DOHH2 (cell line): ENCODE measurements at regions not wholly inside any gene's neighbourhood (a gene's known extent, or its start where the extent isn't known, plus 50 kb on each side); places are given as distances from the start of the nearest gene placed in this dataset.

Experiments used
- H3F3A ChIP-seq: fragments of 200-600 bp; sonication (generic), shearing (Covaris generic); 2 replicates; pipeline ENCODE4 v1.6.0; 2016; ENCODE audit warnings: antibody characterized with exemption, mild to moderate bottlenecking; ENCODE audit not compliant: control insufficient read depth, insufficient read depth
- H3K27ac ChIP-seq: fragments of 200-600 bp; sonication (generic); 2 replicates; pipeline ENCODE4 v1.5.1; 2014; ENCODE audit warnings: low read depth, mild to moderate bottlenecking, low read length, moderate library complexity
- H3K27me3 ChIP-seq: fragments of 200-600 bp; sonication (generic); 2 replicates; pipeline ENCODE4 v1.6.1; 2014; ENCODE audit warnings: mild to moderate bottlenecking, low read length, mixed read lengths; ENCODE audit not compliant: control insufficient read depth
- H3K36me3 ChIP-seq: fragments of 200-600 bp; sonication (generic); 2 replicates; pipeline ENCODE4 v1.6.1; 2014; ENCODE audit warnings: mild to moderate bottlenecking, low read length, moderate library complexity, mixed read lengths; ENCODE audit not compliant: control insufficient read depth
- H3K4me1 ChIP-seq: fragments of 200-600 bp; sonication (generic); 2 replicates; pipeline ENCODE4 v1.6.1; 2014; ENCODE audit warnings: mild to moderate bottlenecking, low read length, mixed read lengths; ENCODE audit not compliant: control insufficient read depth
- H3K4me2 ChIP-seq: fragments of 200-600 bp; sonication (generic); 2 replicates; pipeline ENCODE4 v1.6.0; 2014; ENCODE audit warnings: mild to moderate bottlenecking, low read length, moderate library complexity
- H3K4me3 ChIP-seq: fragments of 200-600 bp; sonication (generic); 2 replicates; pipeline ENCODE4 v1.5.1; 2014; ENCODE audit warnings: mild to moderate bottlenecking, low read length, mixed read lengths
- H3K79me2 ChIP-seq: fragments of 200-600 bp; sonication (generic); 2 replicates; pipeline ENCODE4 v1.6.1; 2014; ENCODE audit warnings: mild to moderate bottlenecking, low read length, mixed read lengths; ENCODE audit not compliant: control insufficient read depth
- H3K9me2 ChIP-seq: fragments of 200-600 bp; sonication (generic); replicated peaks from 2 replicates; pipeline ENCODE4 v1.6.1; 2014; ENCODE audit warnings: mild to moderate bottlenecking, low read length, mixed read lengths; ENCODE audit not compliant: control insufficient read depth
- H3K9me3 ChIP-seq: fragments of 200-600 bp; sonication (generic); 2 replicates; pipeline ENCODE4 v1.6.1; 2014; ENCODE audit warnings: antibody characterized with exemption, low read length, mixed read lengths; ENCODE audit not compliant: control insufficient read depth, insufficient read depth
- H4K20me1 ChIP-seq: fragments of 200-600 bp; sonication (generic); 2 replicates; pipeline ENCODE4 v1.6.0; 2014; ENCODE audit warnings: low read depth, mild to moderate bottlenecking, antibody characterized with exemption, low read length, moderate library complexity; ENCODE audit not compliant: control insufficient read depth, insufficient read depth
- EZH2phosphoT487 ChIP-seq: fragments of 200-600 bp; sonication (generic); IDR thresholded peaks from 2 replicates; pipeline ENCODE4 v1.6.1; 2017; ENCODE audit warnings: borderline replicate concordance, mild to moderate bottlenecking, antibody characterized with exemption, low read length, moderate library complexity, mixed read lengths
- TF ChIP-seq, protein P1 (sequence below): fragments of 200-600 bp; sonication (generic); IDR thresholded peaks from one replicate; pipeline ENCODE4 v1.5.1; 2014; ENCODE audit warnings: antibody characterized with exemption, mild to moderate bottlenecking, low read depth, low read length; ENCODE audit not compliant: poor library complexity, severe bottlenecking

DNA sequence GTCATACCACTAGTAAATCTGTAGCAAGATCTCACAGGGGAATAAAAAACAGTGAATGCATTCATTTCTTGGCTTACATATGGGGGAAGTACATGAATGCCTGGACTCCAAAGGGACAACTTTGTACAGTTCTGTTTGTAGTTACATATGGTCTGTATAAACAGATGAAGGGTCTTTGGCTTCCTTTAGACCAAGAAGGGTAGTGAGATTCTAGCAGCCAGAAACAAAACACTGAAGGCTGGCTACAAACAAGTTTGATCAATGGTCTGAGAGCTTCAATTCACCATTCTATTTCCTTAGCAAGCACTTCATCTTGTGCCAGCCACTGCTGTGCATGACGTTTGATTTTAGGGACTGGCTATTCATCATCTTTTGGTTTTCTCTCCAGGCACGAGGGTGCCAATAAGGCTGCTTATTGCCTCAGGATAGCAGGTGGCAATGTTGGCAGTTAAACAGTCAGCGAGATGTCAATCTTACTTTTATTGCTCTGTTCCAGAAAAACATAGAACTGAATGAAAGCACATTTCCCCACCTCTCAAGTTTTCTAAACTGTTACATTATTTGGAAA is 313.7 kb upstream of the COL8A1 start:
- H3K4me2 ChIP-seq = no peak overlapping the region
- no peaks in the 10 kb centered on the region for H3K27me3 ChIP-seq
- no peak overlapping the region for H3K27ac ChIP-seq
- no peaks in the 10 kb centered on the region for H3K4me1 ChIP-seq
- H3K9me2 ChIP-seq = no peaks in the 10 kb centered on the region
- no peaks in the 10 kb centered on the region for H3K36me3 ChIP-seq
- H3K79me2 ChIP-seq = no peaks in the 10 kb centered on the region
- H4K20me1 ChIP-seq = no peaks in the 10 kb centered on the region
- H3K4me3 ChIP-seq = no peak overlapping the region
- no peaks in the 10 kb centered on the region for H3F3A ChIP-seq
- TF ChIP-seq, protein P1, sequence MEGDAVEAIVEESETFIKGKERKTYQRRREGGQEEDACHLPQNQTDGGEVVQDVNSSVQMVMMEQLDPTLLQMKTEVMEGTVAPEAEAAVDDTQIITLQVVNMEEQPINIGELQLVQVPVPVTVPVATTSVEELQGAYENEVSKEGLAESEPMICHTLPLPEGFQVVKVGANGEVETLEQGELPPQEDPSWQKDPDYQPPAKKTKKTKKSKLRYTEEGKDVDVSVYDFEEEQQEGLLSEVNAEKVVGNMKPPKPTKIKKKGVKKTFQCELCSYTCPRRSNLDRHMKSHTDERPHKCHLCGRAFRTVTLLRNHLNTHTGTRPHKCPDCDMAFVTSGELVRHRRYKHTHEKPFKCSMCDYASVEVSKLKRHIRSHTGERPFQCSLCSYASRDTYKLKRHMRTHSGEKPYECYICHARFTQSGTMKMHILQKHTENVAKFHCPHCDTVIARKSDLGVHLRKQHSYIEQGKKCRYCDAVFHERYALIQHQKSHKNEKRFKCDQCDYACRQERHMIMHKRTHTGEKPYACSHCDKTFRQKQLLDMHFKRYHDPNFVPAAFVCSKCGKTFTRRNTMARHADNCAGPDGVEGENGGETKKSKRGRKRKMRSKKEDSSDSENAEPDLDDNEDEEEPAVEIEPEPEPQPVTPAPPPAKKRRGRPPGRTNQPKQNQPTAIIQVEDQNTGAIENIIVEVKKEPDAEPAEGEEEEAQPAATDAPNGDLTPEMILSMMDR = no peak
- TF ChIP-seq EZH2phosphoT487 = no peak
- no peaks in the 10 kb centered on the region for H3K9me3 ChIP-seq

DNA sequence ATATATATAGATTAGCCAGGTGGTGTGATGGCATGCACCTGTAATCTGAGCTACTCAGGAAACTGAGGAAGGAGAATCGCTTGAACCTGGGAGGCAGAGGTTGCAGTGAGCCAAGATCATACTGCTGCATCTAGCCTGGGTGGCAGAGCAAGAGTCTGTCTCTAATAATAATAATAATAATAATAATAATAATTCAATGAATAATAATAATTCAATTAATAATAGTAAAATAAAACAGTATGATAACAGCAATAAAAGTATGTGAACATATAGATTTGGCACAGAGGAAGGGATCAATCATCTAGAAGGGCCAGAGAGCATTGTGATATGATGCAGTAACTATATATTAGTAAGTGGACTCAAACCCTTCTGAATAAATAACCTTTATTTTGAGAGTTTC is 314.5 kb upstream of the COL8A1 start:
- no peak overlapping the region for H3K4me3 ChIP-seq
- H3K9me3 ChIP-seq = no peaks in the 10 kb centered on the region
- no peaks in the 10 kb centered on the region for H3K79me2 ChIP-seq
- no peaks in the 10 kb centered on the region for H3K36me3 ChIP-seq
- H3K27ac ChIP-seq = no peak overlapping the region
- no peaks in the 10 kb centered on the region for H3K27me3 ChIP-seq
- H3K4me2 ChIP-seq = no peak overlapping the region
- H3K4me1 ChIP-seq = no peaks in the 10 kb centered on the region
- H3F3A ChIP-seq = no peaks in the 10 kb centered on the region
- TF ChIP-seq, protein P1 = no peak
- no peak for TF ChIP-seq EZH2phosphoT487
- H3K9me2 ChIP-seq = no peaks in the 10 kb centered on the region
- no peaks in the 10 kb centered on the region for H4K20me1 ChIP-seq

DNA sequence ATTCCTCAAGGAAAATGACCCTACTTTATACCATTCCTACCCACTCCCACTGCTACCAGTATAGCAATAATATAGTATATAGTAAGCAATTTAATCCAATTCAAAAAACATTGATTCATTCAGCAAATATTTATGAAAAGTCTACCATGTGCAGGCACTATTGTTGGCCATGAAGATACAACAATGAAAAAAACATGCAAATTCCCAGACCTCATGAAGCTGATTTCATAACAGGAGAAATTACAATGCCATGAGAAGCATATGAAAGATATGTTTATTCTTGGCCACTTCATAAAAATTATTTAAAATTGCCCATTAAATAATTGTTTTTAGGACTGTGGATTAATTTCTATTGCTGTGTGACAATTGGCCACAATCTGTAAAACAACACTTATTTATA is 315.8 kb upstream of the COL8A1 start:
- Histone ChIP-seq H3K27me3 (no peaks in the 10 kb centered on the region), H3K79me2 (no peaks in the 10 kb centered on the region), H3F3A (no peaks in the 10 kb centered on the region), H3K4me2 (no peak overlapping the region), H3K9me3 (no peaks in the 10 kb centered on the region), H3K27ac (no peak overlapping the region), H4K20me1 (no peaks in the 10 kb centered on the region), H3K9me2 (no peaks in the 10 kb centered on the region), H3K36me3 (no peaks in the 10 kb centered on the region), H3K4me3 (no peak overlapping the region), H3K4me1 (no peaks in the 10 kb centered on the region)
- TF ChIP-seq, protein P1 = no peak
- no peak for TF ChIP-seq EZH2phosphoT487
